VCaP (cell line): ENCODE measurements at regions not wholly inside any gene's neighbourhood (a gene's known extent, or its start where the extent isn't known, plus 50 kb on each side); places are given as distances from the start of the nearest gene placed in this dataset.

Source experiments
- H3K27ac ChIP-seq: fragments of 450-650 bp; 2 replicates; pipeline ENCODE4 v1.5.1; 2017
- CTCF ChIP-seq: fragments of 450-650 bp; conservative IDR thresholded peaks from 2 replicates; pipeline ENCODE4 v1.5.1; 2017; ENCODE audit warnings: mild to moderate bottlenecking, moderate library complexity

GRCh38 chr14:104323551-104324175, 185.3 kb downstream of the KIF26A start:
- no peak for TF ChIP-seq CTCF
- H3K27ac ChIP-seq: no peak overlapping the region

- no peak for TF ChIP-seq CTCF
- no peak overlapping the region for H3K27ac ChIP-seq
Observed at GRCh38 chr14:104326848-104327247, 188.5 kb downstream of the KIF26A start.

GRCh38 chr14:104328607-104329006, 190.2 kb downstream of the KIF26A start:
- H3K27ac ChIP-seq: no peak overlapping the region
- no peak for TF ChIP-seq CTCF

- H3K27ac ChIP-seq: no peak overlapping the region
- TF ChIP-seq CTCF: no peak
Observed at GRCh38 chr14:104329793-104330192, 191.4 kb downstream of the KIF26A start.

GRCh38 chr14:104331871-104332605, 193.7 kb downstream of the KIF26A start:
- no peak overlapping the region for H3K27ac ChIP-seq
- TF ChIP-seq CTCF: no peak

GRCh38 chr14:104332634-104333270, 194.4 kb downstream of the KIF26A start:
- no peak overlapping the region for H3K27ac ChIP-seq
- no peak for TF ChIP-seq CTCF

GRCh38 chr14:104333646-104334423, 195.4 kb downstream of the KIF26A start:
- no peak overlapping the region for H3K27ac ChIP-seq
- no peak for TF ChIP-seq CTCF
